ENCODE measurements at regions not wholly inside any gene's neighbourhood (a gene's known extent, or its start where the extent isn't known, plus 50 kb on each side); places are given as distances from the start of the nearest gene placed in this dataset.

- Histone ChIP-seq H3K9ac (ENCODE audit: insufficient read depth, low read length, poor library complexity, severe bottlenecking) (no peak overlapping the region), H3K4me2 (replicated peaks; ENCODE audit: extremely low read depth, low read length, poor library complexity, severe bottlenecking) (no peak overlapping the region), H3K79me2 (ENCODE audit: insufficient read depth, low read length) (no peaks in the 10 kb centered on the region), H2AFZ (ENCODE audit: insufficient read depth, low read depth, low read length, poor library complexity, severe bottlenecking) (no peak overlapping the region), H3K27me3 (ENCODE audit: control insufficient read depth in 2 of 2, insufficient read depth in 2 of 2, low read length in 2 of 2) (no peaks in the 10 kb centered on the region), H4K20me1 (ENCODE audit: insufficient read depth, low read length) (no peaks in the 10 kb centered on the region), H3K4me3 (replicated peaks in 1 of 3; ENCODE audit: low read depth in 2 of 3, low read length in 3 of 3) (no peak overlapping the region), H3K27ac (ENCODE audit: low read depth in 1 of 2, low read length in 2 of 2) (no peak overlapping the region), H3K9me3 (replicated peaks in 1 of 2; ENCODE audit: control insufficient read depth in 1 of 2, insufficient read depth in 1 of 2, low read length in 2 of 2) (no peaks in the 10 kb centered on the region), H3K4me1 (ENCODE audit: control insufficient read depth in 1 of 2, insufficient read depth in 2 of 2, low read length in 2 of 2) (no peaks in the 10 kb centered on the region), H3K36me3 (replicated peaks in 1 of 2; ENCODE audit: control insufficient read depth in 1 of 2, insufficient read depth in 2 of 2, low read length in 2 of 2) (no peaks in the 10 kb centered on the region)
- intact Hi-C loops (cut with micrococcal nuclease): no loop called here
- H3K9me3 Mint-ChIP-seq: peaks cover 0 to 2% (median 0%) of the 10 kb centered on the region in 7 donors
- H3K36me3 Mint-ChIP-seq: no peaks in the 10 kb centered on the region
- DNase-seq: no peak
- H3K27me3 Mint-ChIP-seq (ENCODE audit: low read depth in 3 of 3): no peaks in the 10 kb centered on the region
- H3K4me3 Mint-ChIP-seq: no peak overlapping the region
- no peak for TF ChIP-seq CTCF (IDR thresholded peaks at IDR 0.05)
- no peaks in the 10 kb centered on the region for H3K4me1 Mint-ChIP-seq
- no peak overlapping the region for H3K27ac Mint-ChIP-seq
Measured at GRCh38 chr5:45062044-45062443, 253.3 kb downstream of the MRPS30 start.

- Histone ChIP-seq H3K27me3 (ENCODE audit: control insufficient read depth in 2 of 2, insufficient read depth in 2 of 2, low read length in 2 of 2) (no peaks in the 10 kb centered on the region), H3K4me3 (replicated peaks in 1 of 3; ENCODE audit: low read depth in 2 of 3, low read length in 3 of 3) (no peak overlapping the region), H3K9me3 (replicated peaks in 1 of 2; ENCODE audit: control insufficient read depth in 1 of 2, insufficient read depth in 1 of 2, low read length in 2 of 2) (peaks cover 7 to 11% of the 10 kb centered on the region in 2 donors), H2AFZ (ENCODE audit: insufficient read depth, low read depth, low read length, poor library complexity, severe bottlenecking) (no peak overlapping the region), H3K4me2 (replicated peaks; ENCODE audit: extremely low read depth, low read length, poor library complexity, severe bottlenecking) (no peak overlapping the region), H3K36me3 (replicated peaks in 1 of 2; ENCODE audit: control insufficient read depth in 1 of 2, insufficient read depth in 2 of 2, low read length in 2 of 2) (no peaks in the 10 kb centered on the region), H3K9ac (ENCODE audit: insufficient read depth, low read length, poor library complexity, severe bottlenecking) (no peak overlapping the region), H3K27ac (ENCODE audit: low read depth in 1 of 2, low read length in 2 of 2) (no peak overlapping the region), H3K79me2 (ENCODE audit: insufficient read depth, low read length) (no peaks in the 10 kb centered on the region), H4K20me1 (ENCODE audit: insufficient read depth, low read length) (no peaks in the 10 kb centered on the region), H3K4me1 (ENCODE audit: control insufficient read depth in 1 of 2, insufficient read depth in 2 of 2, low read length in 2 of 2) (no peaks in the 10 kb centered on the region)
- H3K27me3 Mint-ChIP-seq (ENCODE audit: low read depth in 3 of 3): no peaks in the 10 kb centered on the region
- intact Hi-C loops (cut with micrococcal nuclease): no loop called here
- no peak for DNase-seq
- no peaks in the 10 kb centered on the region for H3K4me1 Mint-ChIP-seq
- no peaks in the 10 kb centered on the region for H3K36me3 Mint-ChIP-seq
- TF ChIP-seq CTCF (IDR thresholded peaks at IDR 0.05): no peak
- peaks cover 0 to 18% (median 5%) of the 10 kb centered on the region in 7 donors for H3K9me3 Mint-ChIP-seq
- H3K4me3 Mint-ChIP-seq: no peak overlapping the region
- no CpG with 5 or more reads among the region's 2 CpGs for WGBS (ENCODE audit: insufficient coverage)
- no peak overlapping the region for H3K27ac Mint-ChIP-seq
Measured at GRCh38 chr5:45081082-45081481, 272.3 kb downstream of the MRPS30 start.
